Peyer's patch (tissue), 4 donors: ENCODE measurements at regions not wholly inside any gene's neighbourhood (a gene's known extent, or its start where the extent isn't known, plus 50 kb on each side); places are given as distances from the start of the nearest gene placed in this dataset.

Experiments used
- POLR2A ChIP-seq, 2 donors: fragments of 450-650 bp; IDR thresholded peaks; one replicate each; pipeline ENCODE4 v1.5.1; 2017; ENCODE audit warnings: antibody characterized with exemption in 2 of 2, mild to moderate bottlenecking in 2 of 2, moderate library complexity in 2 of 2
- TF ChIP-seq, protein P1 (sequence below), 6 experiments: fragments of 450-650 bp in 4 of 6; fragments of 200-600 bp in 2 of 6; sonication (generic) in 1 of 6; IDR thresholded peaks; one replicate each; pipeline ENCODE4 v1.5.1; 2017 to 2019; ENCODE audit warnings: antibody characterized with exemption in 6 of 6, mild to moderate bottlenecking in 3 of 6, moderate library complexity in 1 of 6

DNA sequence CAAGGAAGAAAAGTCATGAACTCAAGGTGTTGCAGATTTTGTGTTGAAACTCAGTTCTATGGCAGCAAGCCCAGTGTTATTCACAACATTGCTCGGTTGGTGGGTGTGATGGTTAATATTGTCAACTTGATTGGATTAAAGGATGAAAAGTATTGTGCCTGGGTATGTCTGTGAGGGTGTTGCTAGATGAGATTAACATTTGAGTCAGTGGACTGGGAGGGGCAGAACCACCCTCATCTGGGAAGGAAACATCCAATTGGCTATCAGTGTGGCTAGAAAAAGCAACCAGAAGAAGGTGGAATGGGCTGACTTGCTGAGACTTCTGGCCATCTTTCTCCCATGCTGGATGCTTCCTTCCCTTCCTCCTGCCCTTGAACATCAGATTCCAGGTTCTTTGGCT is 353.2 kb downstream of the ADRA2A start:
- no peak for TF ChIP-seq POLR2A (IDR thresholded peaks at IDR 0.05)
- TF ChIP-seq, protein P1, sequence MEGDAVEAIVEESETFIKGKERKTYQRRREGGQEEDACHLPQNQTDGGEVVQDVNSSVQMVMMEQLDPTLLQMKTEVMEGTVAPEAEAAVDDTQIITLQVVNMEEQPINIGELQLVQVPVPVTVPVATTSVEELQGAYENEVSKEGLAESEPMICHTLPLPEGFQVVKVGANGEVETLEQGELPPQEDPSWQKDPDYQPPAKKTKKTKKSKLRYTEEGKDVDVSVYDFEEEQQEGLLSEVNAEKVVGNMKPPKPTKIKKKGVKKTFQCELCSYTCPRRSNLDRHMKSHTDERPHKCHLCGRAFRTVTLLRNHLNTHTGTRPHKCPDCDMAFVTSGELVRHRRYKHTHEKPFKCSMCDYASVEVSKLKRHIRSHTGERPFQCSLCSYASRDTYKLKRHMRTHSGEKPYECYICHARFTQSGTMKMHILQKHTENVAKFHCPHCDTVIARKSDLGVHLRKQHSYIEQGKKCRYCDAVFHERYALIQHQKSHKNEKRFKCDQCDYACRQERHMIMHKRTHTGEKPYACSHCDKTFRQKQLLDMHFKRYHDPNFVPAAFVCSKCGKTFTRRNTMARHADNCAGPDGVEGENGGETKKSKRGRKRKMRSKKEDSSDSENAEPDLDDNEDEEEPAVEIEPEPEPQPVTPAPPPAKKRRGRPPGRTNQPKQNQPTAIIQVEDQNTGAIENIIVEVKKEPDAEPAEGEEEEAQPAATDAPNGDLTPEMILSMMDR (IDR thresholded peaks at IDR 0.05), result no peak
